Muscle of arm (tissue), 1 donor: ENCODE measurements at regions not wholly inside any gene's neighbourhood (a gene's known extent, or its start where the extent isn't known, plus 50 kb on each side); places are given as distances from the start of the nearest gene placed in this dataset.
"Not testable (repeated sequence)": the region's sequence is repeated elsewhere in the genome, so short reads cannot be mapped to it uniquely, and the experiment has no call there.

Source experiments
- DNase-seq: peaks from one replicate; pipeline ENCODE4 v3.0.0-alpha.2; 2013

DNA sequence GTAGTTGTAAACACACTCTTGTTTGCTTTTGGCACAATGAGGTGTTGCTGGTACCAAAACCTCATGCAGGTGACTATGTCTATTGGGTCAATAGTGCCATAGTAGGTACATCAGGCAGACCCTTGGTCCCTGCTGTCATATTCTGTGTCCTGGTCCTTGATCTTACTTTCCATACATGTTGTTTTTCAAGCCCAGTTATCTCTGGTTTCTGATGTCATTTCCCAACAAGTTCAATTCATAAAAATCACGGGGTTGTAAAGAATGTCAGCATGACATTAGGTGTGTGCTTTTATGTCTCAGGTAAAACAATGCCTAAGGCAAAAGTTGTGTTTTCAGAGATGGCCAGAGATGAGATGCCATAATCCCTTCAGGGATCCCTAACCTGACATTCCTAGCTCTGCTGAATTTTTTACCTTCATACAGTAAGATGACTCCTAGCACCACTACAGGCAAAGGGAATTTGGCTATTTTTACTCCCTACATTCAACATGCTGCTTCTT lies 390.3 kb upstream of the PKN2 start:
- no peak for DNase-seq

DNA sequence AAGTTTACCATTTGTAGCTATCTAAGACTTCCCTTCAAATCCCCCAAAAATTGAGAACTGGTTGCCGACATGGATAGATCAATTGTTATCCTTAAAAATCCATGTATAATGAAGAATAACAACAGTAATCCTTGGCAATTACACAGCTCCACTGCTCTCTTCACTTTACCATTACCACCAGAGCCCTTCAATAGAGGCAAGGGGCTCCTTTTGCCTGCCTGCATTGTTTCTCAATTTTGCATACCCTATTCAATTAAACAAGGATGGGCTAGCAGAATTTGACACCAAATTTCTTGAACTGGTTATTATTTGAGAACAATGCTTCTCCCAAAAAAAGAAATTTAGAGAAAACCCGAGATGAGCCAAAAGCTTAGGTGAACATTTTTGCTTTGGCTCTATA lies 387.8 kb upstream of the PKN2 start:
- no peak for DNase-seq

DNA sequence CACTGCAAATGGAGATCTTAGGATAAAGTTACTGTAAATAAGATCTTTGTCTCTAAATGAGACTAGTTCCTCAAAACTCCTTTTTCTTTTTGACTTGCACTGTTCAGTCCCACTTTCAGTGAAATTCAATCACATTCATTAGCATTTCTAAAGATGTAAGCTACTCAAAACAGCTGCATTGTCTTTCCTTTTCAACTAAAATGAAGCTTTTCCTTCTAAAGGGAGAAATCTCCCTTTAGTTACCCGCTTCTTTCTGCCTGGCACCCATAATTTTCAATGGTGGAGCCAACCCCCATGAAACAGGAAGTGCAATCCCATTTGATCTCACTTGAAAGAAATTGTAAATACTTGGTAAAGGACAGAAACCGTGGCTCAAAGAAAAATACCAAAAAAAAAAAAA lies 387.4 kb upstream of the PKN2 start:
- DNase-seq = no peak

DNA sequence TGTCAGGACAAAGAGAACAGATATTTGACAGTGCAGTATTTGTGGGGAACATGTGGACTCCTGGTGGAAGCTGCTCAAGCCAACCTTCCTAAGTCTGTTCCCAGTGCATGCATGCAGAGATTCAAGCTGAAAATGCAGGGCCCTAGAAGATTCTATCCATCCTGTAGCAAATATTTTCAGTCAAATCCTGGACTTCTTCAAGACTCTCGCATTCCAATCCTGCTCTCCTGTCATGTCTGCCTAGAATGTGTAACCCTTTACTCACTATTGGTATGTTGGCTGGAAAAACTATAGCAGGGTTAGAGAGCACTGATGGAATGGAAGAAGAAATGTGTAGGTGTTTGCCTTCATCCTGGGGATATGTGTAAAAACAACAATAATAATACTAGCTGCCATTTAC lies 385.6 kb upstream of the PKN2 start:
- no peak for DNase-seq

DNA sequence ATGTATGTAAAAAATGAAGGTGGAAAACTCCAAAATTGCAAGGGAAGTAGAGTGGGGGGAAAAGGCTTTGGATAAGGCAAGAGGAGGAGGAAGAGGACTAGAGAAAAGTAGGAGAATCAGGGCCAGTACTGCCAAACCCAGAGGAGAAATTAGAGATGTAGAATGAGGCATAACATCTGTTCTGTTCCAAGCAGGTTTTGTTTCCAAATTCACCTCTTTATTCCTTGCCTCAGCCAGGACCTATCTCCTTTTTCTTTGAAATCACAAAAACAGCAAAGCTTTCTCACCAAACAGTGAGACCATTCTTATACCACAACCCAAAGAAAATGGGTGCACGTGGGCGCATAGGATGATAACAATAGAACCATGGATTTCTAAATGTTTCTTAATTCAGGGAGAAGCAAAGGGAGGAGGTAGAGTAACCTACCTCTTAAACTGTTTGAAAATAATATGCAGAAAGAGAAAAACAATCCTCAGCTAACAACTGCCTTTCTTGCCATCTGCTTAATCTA lies 383.3 kb upstream of the PKN2 start:
- DNase-seq = no peak

DNA sequence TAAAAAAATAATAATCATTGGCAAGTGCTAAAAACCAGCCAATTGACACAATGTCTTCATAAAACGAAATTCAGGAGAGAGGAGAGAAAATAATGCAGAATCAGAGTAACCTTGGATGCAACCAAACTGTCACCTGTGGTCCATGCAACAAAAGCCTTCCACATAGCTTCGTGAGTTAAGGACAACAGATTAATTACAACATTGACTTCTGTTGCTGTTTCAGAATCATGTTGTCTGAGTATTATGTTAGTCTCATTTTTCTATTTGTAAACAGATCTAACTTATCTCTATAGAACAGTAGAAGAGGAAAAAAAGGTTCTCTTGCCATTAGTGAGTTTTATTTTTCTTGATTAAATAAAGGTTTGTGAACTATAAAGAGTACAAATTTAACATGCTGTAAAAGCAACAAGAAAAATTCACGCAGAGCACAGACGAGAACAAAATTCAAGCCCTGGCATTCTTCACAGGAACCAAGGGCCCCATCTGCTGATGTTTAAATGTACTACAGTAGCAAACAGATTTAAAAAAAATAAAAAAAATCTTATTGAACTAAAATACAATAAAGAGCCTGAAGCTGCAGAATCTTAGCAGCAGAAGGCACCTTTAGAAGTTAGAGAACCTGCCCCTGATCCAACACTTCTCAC lies 381.1 kb upstream of the PKN2 start:
- peak; percentile 55 for DNase-seq

DNA sequence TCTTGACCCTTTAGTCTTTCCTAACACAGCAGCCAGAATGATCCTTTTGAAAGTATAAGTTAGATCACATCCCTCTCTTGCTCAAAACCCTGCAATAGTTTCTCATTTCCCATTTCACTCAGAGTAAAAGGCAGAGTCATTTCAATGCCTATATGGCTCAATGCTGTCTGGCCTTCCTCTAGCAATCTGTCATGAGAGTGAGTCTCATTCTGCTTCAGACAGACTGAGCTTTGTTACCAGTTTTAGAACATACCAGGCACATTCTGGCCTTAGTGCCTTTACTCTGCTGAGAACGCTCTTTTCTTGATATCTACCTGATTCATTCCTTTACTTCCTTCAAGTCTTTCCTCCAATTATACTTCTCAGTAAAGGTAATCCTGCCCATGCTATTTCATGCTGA lies 372.8 kb upstream of the PKN2 start:
- DNase-seq = no peak

DNA sequence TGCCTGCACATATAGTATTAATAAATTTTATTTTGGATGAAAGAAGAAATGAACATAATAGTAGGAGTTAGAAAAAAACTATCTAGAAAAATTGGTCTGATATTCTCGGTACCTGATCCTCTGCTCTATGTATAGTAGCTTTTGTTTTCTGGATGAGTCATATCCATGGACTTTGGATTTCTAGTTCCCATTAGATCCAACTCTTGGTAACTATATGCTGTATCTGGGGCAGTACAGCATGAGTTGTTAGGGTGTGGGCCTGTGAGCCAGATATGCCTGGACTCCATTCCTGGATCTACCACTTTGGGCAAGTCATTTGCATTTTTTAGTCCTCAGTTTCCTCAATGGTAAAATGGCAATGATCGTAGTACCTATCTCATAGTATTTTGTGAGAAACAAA lies 372.2 kb upstream of the PKN2 start:
- DNase-seq = no peak

DNA sequence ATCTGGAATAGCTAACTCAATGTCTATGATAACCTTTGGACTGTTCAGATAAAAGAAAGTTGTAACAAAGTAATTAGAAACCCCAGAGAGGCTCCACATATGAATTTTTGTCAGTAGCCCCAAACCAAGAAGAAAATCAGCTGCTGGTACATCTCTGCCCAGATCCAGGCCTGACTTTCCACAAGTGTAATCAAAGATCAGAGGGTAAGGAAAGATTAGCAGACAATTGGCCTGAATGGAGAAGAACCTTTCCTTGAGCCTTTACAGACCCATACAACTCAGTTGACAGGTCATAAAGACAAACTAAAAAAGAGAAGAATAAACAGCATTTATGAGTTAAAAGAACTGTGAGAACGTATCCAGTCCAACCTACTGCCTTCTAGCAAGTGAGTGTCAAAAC lies 366.7 kb upstream of the PKN2 start:
- no peak for DNase-seq

DNA sequence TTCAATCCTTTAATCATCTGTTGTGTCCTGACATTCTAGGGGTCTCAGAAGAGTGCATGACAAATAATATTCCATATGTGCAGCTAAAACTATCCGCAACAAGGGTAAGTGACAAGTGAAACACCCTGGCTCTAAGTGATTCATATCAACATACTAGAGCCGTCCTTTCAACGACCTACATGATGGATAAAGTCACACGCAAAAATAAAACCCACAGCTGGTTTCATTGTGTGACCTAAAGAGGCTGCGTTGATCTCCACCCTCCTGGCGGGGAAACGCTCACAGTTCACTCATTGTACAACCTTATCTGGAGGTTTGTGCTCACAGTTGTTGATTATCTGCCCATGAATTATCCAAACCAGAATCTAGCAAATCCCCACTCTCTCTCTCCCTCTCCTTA lies 365.3 kb upstream of the PKN2 start:
- no peak for DNase-seq

DNA sequence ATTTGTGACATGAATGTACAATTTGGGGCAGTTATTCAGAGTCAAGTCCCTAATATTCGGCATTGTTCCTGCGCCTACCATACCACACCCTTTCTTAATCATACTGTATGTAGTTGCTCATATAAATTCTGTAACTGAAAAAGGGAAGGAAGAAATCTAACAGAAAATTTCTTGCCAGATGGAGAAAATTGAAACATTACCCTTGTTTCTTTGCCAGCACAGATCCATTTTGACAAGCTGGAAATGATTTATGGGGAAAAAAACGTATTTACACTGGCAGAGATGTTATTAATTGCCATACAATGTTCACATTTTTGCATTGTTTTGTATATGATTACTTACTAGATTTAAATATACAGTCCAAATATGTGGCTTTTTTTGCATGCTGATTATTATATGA lies 363.8 kb upstream of the PKN2 start:
- DNase-seq = no peak

DNA sequence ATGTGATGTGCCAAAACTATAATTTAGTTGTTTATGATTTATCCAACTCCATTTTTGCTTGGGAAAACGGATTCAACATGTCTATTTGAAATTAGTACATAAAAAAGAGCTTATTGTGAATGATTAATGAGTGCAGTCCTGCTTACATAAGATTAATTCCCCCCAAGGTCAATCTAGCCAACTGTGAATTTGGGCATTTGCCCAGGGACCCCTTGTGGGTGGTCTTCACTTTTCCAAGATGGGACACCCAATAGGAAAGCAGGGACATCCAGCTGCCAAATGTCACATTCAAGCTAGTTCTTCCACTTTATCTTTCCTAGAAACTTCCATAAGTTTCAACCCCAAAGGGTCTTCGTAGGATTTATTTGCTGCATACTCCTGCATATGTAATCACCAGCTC lies 362.4 kb upstream of the PKN2 start:
- DNase-seq = no peak

DNA sequence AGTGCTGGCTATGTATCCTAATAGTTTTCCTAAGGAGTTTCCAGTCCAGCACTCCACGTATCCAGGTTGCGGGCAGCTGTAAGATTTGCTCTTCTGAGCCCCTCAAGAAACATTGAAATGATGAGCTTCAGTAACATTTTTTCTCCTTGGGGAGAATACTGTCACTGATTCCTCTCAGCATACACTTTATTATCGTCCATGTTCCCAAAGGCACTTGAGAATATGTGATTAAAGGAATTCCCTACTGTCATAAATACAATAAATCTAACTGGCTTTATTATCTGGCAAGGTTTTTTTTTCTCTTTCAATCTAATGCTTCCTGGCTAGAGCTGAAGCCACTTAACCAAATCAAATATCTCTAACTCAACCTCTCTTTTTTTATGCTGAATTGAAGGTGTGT lies 359.2 kb upstream of the PKN2 start:
- DNase-seq = no peak

DNA sequence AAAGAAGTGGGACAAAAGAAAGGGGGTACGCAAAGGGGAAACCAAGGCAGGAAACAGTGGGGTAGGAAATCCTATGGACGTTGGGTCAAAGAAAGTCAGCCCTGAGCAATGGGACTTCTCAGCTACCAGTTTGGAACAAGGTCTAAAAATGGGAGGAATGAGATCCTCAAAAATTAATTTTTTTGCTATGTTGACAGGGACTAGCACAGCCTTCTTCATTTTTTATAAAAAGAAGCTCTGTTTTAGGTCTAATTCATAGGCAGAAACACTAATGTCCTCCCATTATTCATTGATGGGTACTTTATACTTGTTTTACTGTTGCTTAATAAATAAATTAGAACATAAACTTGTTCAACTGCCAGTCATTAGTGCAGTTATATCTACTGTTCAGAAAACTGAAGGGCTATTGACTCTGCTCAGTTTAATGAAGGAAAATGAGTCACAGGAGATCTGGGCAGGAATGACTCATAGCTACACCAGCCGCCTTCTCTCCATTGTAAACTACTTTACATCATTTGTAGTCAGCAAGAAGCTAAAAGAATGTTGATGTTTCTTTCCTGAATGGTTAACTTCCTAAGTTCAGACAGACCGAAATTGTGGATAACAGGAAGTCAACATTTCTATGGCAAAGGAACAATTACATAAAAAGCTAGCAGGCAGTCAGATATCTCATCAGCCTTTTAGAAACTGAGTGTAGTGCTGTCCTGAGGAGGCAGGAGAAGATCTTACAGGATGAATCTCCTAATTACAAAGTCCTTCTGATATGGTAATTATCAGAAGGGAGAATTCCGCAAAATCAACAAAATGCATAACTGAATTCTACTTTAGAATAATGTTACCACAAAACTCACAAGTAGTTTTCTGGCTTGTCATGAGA lies 356.4 kb upstream of the PKN2 start:
- DNase-seq = no peak

DNA sequence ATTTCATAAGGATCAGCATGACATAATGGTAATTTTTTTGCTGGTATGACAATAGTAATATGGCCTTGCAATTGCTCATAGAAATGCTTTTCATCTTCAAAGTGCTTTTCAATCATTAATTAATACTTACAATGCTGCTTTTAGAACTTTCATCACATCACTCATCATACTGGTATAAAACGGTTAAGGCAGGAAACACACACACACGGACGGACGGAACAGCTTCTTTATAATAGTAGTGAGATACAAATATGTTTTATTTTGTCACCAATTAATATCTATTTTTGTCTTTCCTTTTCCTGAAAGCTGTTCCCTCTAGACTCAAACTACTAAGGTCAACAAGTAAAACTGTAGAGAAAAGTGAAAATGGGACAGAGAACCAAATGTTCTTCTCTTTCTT lies 353.9 kb upstream of the PKN2 start:
- no peak for DNase-seq

DNA sequence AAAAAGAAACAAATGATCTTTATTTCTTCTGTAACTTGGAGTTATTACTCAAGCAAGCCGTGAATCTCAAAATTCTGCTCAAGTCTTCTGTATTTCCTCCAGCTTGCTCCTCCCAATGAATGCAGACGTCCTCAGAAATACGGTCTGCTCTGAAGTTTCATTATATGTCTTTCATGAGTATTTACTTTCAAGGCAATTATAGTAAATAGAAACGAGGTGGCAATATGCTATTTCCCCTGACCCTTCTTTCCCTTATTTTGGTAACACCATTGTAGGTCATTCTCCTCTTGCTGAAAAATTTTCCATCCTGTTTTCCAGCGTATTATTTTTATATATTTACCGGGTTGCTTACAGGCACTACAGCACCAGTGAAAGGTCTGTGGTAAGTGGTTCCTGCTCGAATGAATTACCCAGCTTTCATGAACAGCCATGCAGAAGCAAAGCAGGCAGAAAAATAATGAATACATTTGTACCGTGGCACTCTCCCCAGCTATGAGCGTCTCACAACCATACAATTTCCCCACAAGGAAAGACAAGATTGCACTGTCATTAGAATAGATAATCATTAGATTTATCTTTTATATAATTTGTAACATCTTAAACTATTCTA lies 350.9 kb upstream of the PKN2 start:
- DNase-seq = no peak

DNA sequence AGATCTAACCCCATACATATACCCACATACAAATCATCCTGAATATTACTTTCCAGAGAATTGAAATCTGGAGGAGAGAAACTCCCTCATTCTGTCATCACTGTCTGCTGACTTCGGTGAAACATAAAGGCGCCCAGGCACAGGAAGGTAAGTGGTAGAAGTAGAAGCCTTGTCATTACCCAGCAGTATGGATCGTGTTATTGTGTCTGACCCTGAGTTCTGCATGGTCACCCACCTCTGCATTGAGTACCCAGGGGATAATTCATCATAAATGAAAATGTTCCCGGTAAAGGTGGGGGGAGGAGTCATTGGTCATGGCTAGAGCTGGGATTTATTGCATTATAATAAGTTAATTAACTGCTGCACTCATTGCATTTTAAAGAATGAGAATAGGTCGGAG lies 342.6 kb upstream of the PKN2 start:
- no peak for DNase-seq

DNA sequence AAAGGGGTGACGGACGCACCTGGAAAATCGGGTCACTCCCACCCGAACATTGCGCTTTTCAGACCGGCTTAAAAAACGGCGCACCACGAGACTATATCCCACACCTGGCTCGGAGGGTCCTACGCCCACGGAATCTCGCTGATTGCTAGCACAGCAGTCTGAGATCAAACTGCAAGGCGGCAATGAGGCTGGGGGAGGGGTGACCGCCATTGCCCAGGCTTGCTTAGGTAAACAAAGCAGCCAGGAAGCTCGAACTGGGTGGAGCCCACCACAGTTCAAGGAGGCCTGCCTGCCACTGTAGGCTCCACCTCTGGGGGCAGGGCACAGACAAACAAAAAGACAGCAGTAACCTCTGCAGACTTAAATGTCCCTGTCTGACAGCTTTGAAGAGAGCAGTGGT lies 342.0 kb upstream of the PKN2 start:
- not testable (repeated sequence) for DNase-seq

DNA sequence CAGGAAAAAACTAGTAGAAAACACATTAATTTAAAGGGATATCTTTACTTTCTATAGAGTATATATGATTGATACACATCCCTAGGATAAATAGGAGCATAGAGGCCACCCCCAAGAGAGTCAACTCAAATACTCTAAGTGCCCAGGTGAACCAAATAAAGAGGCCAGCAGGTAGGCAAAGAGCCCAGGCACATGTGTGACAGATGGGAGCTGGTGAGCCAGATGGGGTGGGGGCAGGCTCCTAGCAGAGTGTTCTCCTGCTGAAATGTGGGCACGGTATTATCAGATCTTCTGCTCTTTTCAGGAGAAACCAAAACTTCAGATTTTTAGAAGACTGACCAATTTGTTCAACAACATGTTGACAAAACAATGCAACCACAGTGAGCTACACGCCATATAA lies 333.4 kb upstream of the PKN2 start:
- DNase-seq = no peak

DNA sequence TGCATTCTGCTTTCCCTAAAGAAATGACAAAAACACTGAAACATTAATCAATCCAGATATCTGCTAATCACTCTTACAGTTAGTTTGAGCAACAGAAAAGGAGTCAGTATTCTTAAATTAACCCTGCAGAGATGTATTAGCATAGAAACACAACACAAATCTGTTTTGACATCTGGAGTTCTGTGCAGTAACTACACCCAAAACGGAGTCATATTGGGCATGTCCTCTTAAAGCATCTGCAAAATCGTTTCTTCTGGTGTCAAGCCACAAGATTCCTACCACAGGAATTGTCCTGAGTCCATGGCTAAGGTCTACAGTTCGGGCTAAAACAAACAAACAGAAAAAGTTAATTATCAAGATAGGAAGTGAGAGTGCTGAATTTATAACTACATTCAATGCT lies 332.1 kb upstream of the PKN2 start:
- no peak for DNase-seq

DNA sequence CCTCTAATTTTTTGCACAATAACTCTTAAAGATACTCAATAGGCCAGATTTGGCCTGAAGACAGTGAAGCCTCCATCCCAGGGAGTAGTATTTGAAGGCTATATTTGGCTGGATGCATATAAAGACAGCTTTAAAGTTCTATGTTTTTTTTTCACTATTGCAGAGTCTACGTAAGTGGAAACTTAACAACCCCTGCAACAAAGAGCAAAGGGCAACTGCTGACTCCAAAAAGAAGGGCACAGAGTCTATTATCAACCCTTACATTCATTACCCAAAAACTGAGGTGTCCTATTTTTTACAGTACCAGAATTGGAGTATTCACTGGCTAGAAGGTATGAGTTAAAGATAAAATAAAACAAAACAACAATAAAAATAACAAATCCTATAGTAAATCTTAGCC lies 329.8 kb upstream of the PKN2 start:
- no peak for DNase-seq

DNA sequence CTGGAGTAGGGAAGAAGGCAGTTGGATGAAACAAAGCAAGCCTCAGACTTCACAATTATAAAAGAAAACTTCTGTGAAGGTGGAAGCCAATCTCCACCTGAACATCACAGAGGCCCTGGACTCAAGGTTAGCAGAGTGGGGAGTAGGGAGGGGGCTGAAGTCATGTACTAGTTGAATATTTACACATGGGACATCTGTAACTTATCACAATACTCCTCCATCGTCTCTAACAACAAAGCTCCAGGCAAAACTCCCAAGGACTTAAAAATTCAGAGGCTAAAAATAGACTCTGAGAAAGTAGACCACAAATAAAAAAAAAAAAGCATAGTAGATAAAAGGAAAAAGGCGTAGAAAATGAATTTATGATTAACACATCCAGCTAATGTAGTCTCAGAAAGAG lies 326.3 kb upstream of the PKN2 start:
- no peak for DNase-seq

DNA sequence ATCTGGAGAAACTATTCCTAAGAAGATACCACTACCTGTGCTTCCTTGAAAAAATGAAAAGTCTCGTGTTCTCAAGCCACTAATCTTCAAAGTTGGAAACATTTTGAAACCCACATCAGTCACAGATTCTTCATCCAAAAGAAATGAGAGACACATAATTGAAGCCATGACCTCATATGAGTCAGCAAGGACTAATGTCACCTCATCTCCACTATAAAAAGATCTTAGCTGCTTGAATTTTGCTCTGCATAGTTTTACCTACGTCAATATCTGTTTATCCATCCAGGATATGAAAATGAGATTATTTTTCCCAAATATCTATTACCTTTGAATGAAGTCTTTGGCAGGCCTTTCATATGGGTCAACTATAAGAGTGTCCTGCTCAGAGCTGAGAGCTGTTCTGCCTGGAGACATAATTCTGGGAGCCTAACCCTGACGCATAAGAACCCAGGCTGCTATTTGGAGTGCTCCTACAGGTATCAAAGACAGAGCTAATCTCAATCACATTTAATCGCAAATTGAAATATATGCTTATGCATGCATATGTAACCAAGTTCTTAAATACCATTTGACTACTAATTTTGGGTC lies 312.5 kb upstream of the PKN2 start:
- no peak for DNase-seq
